ENCODE measurements at regions not wholly inside any gene's neighbourhood (a gene's known extent, or its start where the extent isn't known, plus 50 kb on each side); places are given as distances from the start of the nearest gene placed in this dataset.

GRCh38 chr18:78925557-78926242, 53.9 kb upstream of the SALL3 start:
- no peaks in the 10 kb centered on the region for H3K79me2 ChIP-seq (ENCODE audit: control insufficient read depth, insufficient read depth, low read length)
- TF ChIP-seq EZH2 (IDR thresholded peaks at IDR 0.05; ENCODE audit: low read length, missing control alignments) (no peak), CTCF (conservative IDR thresholded peaks at IDR 0.05 in 1 of 2, IDR thresholded peaks at IDR 0.05 in 1 of 2; ENCODE audit: low read depth in 1 of 2, low read length in 2 of 2) (no peak)
- no peak overlapping the region for H3K27ac ChIP-seq (ENCODE audit: insufficient read depth, low read length)
- H3K9ac ChIP-seq (ENCODE audit: insufficient read depth, low read length) = no peak overlapping the region
- H3K4me2 ChIP-seq (ENCODE audit: extremely low read depth, insufficient read depth, low read length) = no peak overlapping the region
- peaks cover 2% of the 10 kb centered on the region for H3K9me3 ChIP-seq (ENCODE audit: control insufficient read depth, insufficient read depth, low read depth, low read length)
- no peaks in the 10 kb centered on the region for H3K4me1 ChIP-seq (ENCODE audit: control insufficient read depth, extremely low read depth, insufficient read depth, low read length)
- no peaks in the 10 kb centered on the region for H3K27me3 ChIP-seq (ENCODE audit: control insufficient read depth, insufficient read depth, low read length)
- no peak overlapping the region for H2AFZ ChIP-seq (ENCODE audit: low read length)
- no peak overlapping the region for H3K4me3 ChIP-seq (replicated peaks in 1 of 4; ENCODE audit: control extremely low read depth in 1 of 4, insufficient read depth in 1 of 4, low read depth in 3 of 4, low read length in 4 of 4)
- H4K20me1 ChIP-seq (ENCODE audit: control insufficient read depth, extremely low read depth, insufficient read depth, low read length) = no peaks in the 10 kb centered on the region
- H3K36me3 ChIP-seq (ENCODE audit: control insufficient read depth, insufficient read depth, low read length) = no peaks in the 10 kb centered on the region
- DNase-seq (ENCODE audit: low read depth in 2 of 2) = no peak

- H3K36me3 ChIP-seq (ENCODE audit: control insufficient read depth, insufficient read depth, low read length) = no peaks in the 10 kb centered on the region
- no peak overlapping the region for H3K4me3 ChIP-seq (replicated peaks in 1 of 4; ENCODE audit: control extremely low read depth in 1 of 4, insufficient read depth in 1 of 4, low read depth in 3 of 4, low read length in 4 of 4)
- no peak overlapping the region for H3K27ac ChIP-seq (ENCODE audit: insufficient read depth, low read length)
- H3K4me2 ChIP-seq (ENCODE audit: extremely low read depth, insufficient read depth, low read length) = no peak overlapping the region
- H3K27me3 ChIP-seq (ENCODE audit: control insufficient read depth, insufficient read depth, low read length) = no peaks in the 10 kb centered on the region
- no peaks in the 10 kb centered on the region for H4K20me1 ChIP-seq (ENCODE audit: control insufficient read depth, extremely low read depth, insufficient read depth, low read length)
- TF ChIP-seq CTCF (conservative IDR thresholded peaks at IDR 0.05 in 1 of 2, IDR thresholded peaks at IDR 0.05 in 1 of 2; ENCODE audit: low read depth in 1 of 2, low read length in 2 of 2) (no peak), EZH2 (IDR thresholded peaks at IDR 0.05; ENCODE audit: low read length, missing control alignments) (no peak)
- DNase-seq (ENCODE audit: low read depth in 2 of 2) = no peak
- H3K9ac ChIP-seq (ENCODE audit: insufficient read depth, low read length) = no peak overlapping the region
- H2AFZ ChIP-seq (ENCODE audit: low read length) = no peak overlapping the region
- no peaks in the 10 kb centered on the region for H3K9me3 ChIP-seq (ENCODE audit: control insufficient read depth, insufficient read depth, low read depth, low read length)
- no peaks in the 10 kb centered on the region for H3K4me1 ChIP-seq (ENCODE audit: control insufficient read depth, extremely low read depth, insufficient read depth, low read length)
- H3K79me2 ChIP-seq (ENCODE audit: control insufficient read depth, insufficient read depth, low read length) = no peaks in the 10 kb centered on the region
Measured at GRCh38 chr18:78926243-78926615, 53.4 kb upstream of the SALL3 start.

- Histone ChIP-seq H3K27me3 (ENCODE audit: control insufficient read depth, insufficient read depth, low read length) (no peaks in the 10 kb centered on the region), H3K79me2 (ENCODE audit: control insufficient read depth, insufficient read depth, low read length) (no peaks in the 10 kb centered on the region), H3K9ac (ENCODE audit: insufficient read depth, low read length) (no peak overlapping the region), H3K4me3 (replicated peaks in 1 of 4; ENCODE audit: control extremely low read depth in 1 of 4, insufficient read depth in 1 of 4, low read depth in 3 of 4, low read length in 4 of 4) (no peak overlapping the region), H4K20me1 (ENCODE audit: control insufficient read depth, extremely low read depth, insufficient read depth, low read length) (no peaks in the 10 kb centered on the region), H3K36me3 (ENCODE audit: control insufficient read depth, insufficient read depth, low read length) (no peaks in the 10 kb centered on the region), H3K27ac (ENCODE audit: insufficient read depth, low read length) (no peak overlapping the region), H2AFZ (ENCODE audit: low read length) (no peak overlapping the region), H3K4me1 (ENCODE audit: control insufficient read depth, extremely low read depth, insufficient read depth, low read length) (no peaks in the 10 kb centered on the region), H3K4me2 (ENCODE audit: extremely low read depth, insufficient read depth, low read length) (no peak overlapping the region), H3K9me3 (ENCODE audit: control insufficient read depth, insufficient read depth, low read depth, low read length) (no peaks in the 10 kb centered on the region)
- DNase-seq (ENCODE audit: low read depth in 2 of 2) = no peak
- TF ChIP-seq EZH2 (IDR thresholded peaks at IDR 0.05; ENCODE audit: low read length, missing control alignments) = no peak
- TF ChIP-seq CTCF (conservative IDR thresholded peaks at IDR 0.05 in 1 of 2, IDR thresholded peaks at IDR 0.05 in 1 of 2; ENCODE audit: low read depth in 1 of 2, low read length in 2 of 2) = no peak
Measured at GRCh38 chr18:78927156-78927555, 52.5 kb upstream of the SALL3 start.

Data from fibroblast of lung (primary cell).